Esophagus (tissue), 2 donors: ENCODE measurements at regions not wholly inside any gene's neighbourhood (a gene's known extent, or its start where the extent isn't known, plus 50 kb on each side); places are given as distances from the start of the nearest gene placed in this dataset.
"Not testable (repeated sequence)": the region's sequence is repeated elsewhere in the genome, so short reads cannot be mapped to it uniquely, and the experiment has no call there.

Experiments
- H3K27ac ChIP-seq, 2 donors: one replicate each; pipeline ENCODE4 v1.5.1; 2013; ENCODE audit warnings: low read depth in 2 of 2, mild to moderate bottlenecking in 2 of 2, inconsistent platforms in 1 of 2, low read length in 1 of 2, moderate library complexity in 1 of 2
- H3K27me3 ChIP-seq, 2 donors: one replicate each; pipeline ENCODE4 v1.6.1; 2013; ENCODE audit warnings: low read length in 2 of 2, control low read depth in 1 of 2, mild to moderate bottlenecking in 1 of 2; ENCODE audit not compliant: insufficient read depth in 2 of 2, control insufficient read depth in 1 of 2
- H3K36me3 ChIP-seq, 2 donors: one replicate each; pipeline ENCODE4 v1.6.1; 2013; ENCODE audit warnings: low read length in 1 of 2; ENCODE audit not compliant: control insufficient read depth in 2 of 2, insufficient read depth in 2 of 2
- H3K4me1 ChIP-seq, 2 donors: one replicate each; pipeline ENCODE4 v1.6.1; 2013; ENCODE audit warnings: low read length in 1 of 2; ENCODE audit not compliant: control insufficient read depth in 2 of 2, insufficient read depth in 2 of 2
- H3K4me3 ChIP-seq, 2 donors: one replicate each; pipeline ENCODE4 v1.5.1; 2013; ENCODE audit warnings: low read length in 2 of 2, mild to moderate bottlenecking in 2 of 2, low read depth in 1 of 2, moderate library complexity in 1 of 2
- H3K9me3 ChIP-seq, 2 donors: one replicate each; pipeline ENCODE4 v1.6.1; 2013; ENCODE audit warnings: mild to moderate bottlenecking in 2 of 2, low read depth in 1 of 2, low read length in 1 of 2, moderate library complexity in 1 of 2; ENCODE audit not compliant: control insufficient read depth in 2 of 2, insufficient read depth in 1 of 2
- WGBS, 2 donors: extraction: QIAGEN DNeasy Blood & Tissue Kit; methylation state at CpG; one replicate each; pipeline ENCODE4 v1.1.7; 2013; 5-methylcytosine and 5-hydroxymethylcytosine counted together
- donor health status: healthy with polysubstance abuse.
- donor health status: Bipolar disorder and iron deficiency.

DNA sequence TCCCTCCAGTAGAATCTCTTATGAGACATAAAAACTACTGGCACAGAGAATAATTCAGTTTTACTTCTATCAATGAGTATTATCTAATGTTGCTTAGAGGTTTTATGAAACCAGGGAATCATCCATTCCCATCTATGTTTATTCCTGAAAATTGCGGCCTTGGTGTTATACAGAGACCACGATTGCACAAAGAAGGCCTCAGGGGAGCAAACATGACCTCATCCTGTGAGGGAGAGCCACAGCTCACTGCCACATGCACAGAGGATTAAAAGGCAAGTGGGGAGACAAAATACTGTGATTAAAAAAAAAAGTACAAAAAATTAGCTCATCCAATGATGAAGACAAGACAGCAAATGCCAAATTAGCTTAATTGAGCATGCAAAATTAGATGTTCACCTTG lies 111.8 kb upstream of the SLC35G4 start:
- Histone ChIP-seq H3K36me3 (no peaks in the 10 kb centered on the region), H3K27me3 (no peaks in the 10 kb centered on the region), H3K9me3 (no peaks in the 10 kb centered on the region), H3K4me1 (no peaks in the 10 kb centered on the region), H3K4me3 (no peak overlapping the region), H3K27ac (no peak overlapping the region)
- WGBS, 2 donors = 54 to 61% methylated on average over 2 of the region's 2 CpGs

DNA sequence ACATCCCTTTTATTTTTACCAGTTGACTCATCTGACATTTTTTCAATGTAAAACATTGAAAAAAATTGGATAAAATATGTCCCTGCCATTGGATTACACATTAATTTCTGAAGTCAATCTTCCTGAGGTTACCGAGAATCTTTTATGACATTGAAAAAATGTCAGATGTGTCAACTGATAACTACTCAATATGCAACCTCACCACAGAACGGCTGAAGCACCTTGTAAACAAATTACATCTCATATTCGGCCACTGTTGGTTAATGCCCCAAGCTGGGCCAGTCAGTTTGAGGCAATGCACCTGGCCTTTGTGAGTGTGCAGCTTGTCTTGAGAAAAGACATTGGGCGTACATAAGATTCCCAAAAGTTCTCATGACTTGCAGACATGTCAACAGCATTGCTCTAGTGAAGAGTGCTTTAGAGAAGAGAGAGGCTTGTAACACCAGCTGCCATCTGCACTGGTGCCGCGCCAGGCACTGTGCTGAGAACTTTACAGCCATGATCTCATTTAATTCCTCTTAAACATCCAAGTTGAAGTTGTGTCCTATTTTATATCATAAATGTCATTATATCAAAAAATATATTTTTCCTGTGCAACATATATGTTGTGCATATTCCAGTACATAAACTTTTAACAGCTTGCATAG lies 112.7 kb upstream of the SLC35G4 start:
- no peaks in the 10 kb centered on the region for H3K27me3 ChIP-seq
- no peaks in the 10 kb centered on the region for H3K4me1 ChIP-seq
- no peak overlapping the region for H3K4me3 ChIP-seq
- WGBS, 2 donors = 73 to 81% methylated on average over 6 of the region's 6 CpGs
- H3K27ac ChIP-seq = no peak overlapping the region
- H3K36me3 ChIP-seq = no peaks in the 10 kb centered on the region
- H3K9me3 ChIP-seq = no peaks in the 10 kb centered on the region

DNA sequence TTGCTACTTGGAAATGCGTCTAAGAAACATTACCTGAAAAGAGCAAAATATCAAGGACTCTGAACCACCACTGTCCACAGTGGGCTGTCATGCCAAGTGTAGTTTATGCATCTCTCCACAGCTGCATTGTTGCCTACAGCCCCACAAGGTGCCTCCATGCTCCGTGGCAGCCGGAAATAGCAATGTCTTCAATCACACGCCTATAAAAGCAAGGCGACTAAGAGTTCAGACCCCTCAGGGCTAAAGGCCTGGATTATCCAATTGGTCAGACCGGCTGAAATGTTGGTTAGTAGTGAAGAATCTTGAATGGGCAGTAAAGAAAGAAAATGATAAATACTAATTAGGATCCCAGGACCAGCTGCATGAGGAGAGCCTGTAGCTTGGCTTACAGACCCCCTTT lies 114.0 kb upstream of the SLC35G4 start:
- WGBS, 2 donors = 91% methylated on average over 6 of the region's 6 CpGs
- Histone ChIP-seq H3K4me3 (no peak overlapping the region), H3K4me1 (no peaks in the 10 kb centered on the region), H3K27me3 (no peaks in the 10 kb centered on the region), H3K9me3 (no peaks in the 10 kb centered on the region), H3K36me3 (no peaks in the 10 kb centered on the region), H3K27ac (no peak overlapping the region)

DNA sequence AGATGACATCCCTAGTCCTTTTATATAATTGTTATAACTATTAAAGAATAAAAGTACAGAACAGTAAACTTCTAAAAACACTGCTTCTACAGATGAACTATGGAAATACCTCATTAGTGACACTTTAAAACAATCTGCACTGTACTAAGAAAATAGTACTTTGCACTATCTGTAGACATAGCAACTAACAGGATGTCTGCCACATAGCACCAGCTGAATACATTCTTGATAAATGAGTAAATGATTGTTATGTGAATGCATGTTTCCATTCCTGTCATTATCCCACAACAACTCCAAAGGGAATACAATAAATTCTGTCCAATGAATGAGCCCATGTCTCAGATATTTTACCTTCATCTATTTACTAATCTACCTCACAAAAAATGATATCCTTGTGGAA lies 115.3 kb upstream of the SLC35G4 start:
- Histone ChIP-seq H3K27me3 (no peaks in the 10 kb centered on the region), H3K9me3 (no peaks in the 10 kb centered on the region), H3K4me3 (no peak overlapping the region), H3K27ac (no peak overlapping the region), H3K4me1 (no peaks in the 10 kb centered on the region), H3K36me3 (no peaks in the 10 kb centered on the region)

DNA sequence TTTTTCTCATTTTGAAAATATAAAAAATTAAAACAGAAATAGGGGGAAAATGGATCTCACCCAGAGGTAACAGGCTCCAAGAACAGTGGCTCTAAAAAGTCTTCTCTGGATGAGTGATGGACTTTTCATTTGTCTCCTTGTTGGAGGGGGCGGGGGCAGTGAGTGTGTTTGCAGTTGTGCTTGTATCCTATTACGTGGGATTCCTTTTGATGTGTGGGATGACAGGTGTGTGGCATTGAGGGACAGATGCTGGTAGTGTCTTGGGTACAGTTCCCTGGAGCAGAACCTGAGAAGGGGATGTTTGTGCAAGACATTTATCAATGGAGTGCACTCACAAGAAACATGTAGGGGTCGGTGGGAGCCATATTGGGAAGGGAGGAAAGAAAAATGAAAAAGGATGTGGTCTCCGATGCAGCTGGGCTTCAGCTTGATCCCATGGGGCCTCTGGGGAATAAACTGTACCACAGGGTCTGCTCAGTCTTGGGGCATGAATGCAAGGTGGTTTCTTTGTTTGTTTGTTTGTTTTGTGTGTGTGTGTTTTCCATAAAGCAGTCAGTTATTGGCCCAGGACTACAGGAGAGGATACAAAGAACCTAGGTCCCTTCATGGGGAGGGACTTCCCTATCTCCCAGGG lies 120.0 kb upstream of the SLC35G4 start:
- 73 to 85% methylated on average over 4 of the region's 4 CpGs for WGBS, 2 donors
- Histone ChIP-seq H3K4me1 (no peaks in the 10 kb centered on the region), H3K27me3 (no peaks in the 10 kb centered on the region), H3K27ac (no peak overlapping the region), H3K36me3 (no peaks in the 10 kb centered on the region), H3K4me3 (no peak overlapping the region), H3K9me3 (no peaks in the 10 kb centered on the region)

DNA sequence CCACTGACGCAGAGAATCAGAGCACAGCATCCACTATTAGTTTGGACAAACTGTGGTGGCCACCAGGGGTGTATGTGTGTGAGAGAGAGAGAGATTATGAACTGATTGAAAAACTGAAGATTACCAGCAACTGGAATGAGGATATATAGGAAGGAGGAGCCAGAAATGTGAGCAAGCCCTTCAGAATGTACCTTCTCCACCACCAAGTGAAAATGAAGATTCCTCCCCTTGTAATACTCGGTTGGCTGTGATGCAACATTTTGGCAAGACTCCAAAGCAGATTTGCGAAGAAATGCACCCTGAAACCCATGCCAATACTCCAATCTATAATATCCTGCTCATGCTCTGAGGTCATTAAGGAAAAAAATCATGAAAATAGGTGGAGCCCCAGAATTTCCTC lies 121.2 kb upstream of the SLC35G4 start:
- Histone ChIP-seq H3K36me3 (no peaks in the 10 kb centered on the region), H3K4me3 (no peak overlapping the region), H3K27ac (no peak overlapping the region), H3K4me1 (no peaks in the 10 kb centered on the region), H3K27me3 (no peaks in the 10 kb centered on the region), H3K9me3 (no peaks in the 10 kb centered on the region)
- WGBS, 2 donors = 47 to 57% methylated on average over 3 of the region's 3 CpGs

DNA sequence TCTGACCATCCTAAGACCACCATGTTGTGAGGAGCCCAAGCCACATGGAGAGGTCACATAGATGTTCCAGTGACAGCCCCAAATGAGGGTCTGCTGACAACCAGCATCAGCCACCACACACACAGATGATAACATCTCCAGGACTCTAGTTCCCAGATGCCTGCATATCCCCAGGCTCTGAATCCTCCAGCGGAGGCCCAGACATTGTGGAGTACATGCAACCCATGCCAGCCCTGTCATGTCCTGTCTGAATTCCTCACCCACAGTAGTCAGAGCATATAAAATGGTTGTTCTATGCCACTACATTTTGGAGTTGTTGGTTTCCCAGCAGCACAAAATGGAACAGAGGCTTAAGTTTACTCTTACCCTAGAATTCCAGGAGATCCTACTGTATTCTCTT lies 122.0 kb upstream of the SLC35G4 start:
- Histone ChIP-seq H3K27ac (no peak overlapping the region), H3K4me3 (no peak overlapping the region), H3K27me3 (no peaks in the 10 kb centered on the region), H3K4me1 (no peaks in the 10 kb centered on the region), H3K9me3 (no peaks in the 10 kb centered on the region), H3K36me3 (no peaks in the 10 kb centered on the region)
- WGBS, 2 donors = 92 to 100% methylated on average over 1 of the region's 1 CpG

DNA sequence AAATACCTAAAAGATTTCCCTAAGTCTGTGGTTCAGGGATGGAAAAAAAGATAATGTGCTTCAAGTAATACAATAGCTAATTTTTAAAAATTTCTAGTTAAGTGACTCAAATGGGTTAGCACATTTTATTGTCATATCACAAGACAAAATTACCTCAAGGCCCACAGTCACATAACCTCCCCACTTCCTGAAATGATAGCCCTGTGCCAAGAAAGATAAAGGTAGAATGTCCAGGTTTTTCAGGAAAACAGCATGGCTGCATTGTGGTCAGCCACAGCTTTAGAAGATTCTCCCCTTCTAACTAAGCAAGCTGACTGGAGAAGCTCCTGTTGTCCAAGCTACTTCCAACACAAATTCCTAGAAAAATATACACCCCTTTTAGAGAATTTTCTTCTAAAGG lies 127.1 kb upstream of the SLC35G4 start:
- H3K27ac ChIP-seq = no peak overlapping the region

DNA sequence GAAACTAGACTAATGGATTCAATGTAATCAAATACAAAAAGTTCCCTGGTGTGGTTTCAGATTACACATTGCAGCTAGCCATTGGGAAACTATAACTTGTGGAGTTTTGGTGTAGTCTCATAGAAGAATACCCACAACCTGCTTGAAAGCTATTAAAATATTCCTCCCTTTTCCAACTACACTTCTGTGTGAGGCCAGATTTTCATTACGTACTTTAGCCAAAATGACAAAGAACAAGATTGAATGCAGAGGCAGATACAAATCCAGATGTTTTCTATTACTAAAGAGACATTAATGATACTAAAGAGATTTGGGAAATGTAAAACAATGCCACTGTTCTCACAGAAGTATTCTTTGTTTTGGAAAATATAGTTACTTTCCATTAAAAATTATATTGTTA lies 128.7 kb upstream of the SLC35G4 start:
- WGBS, 2 donors = 80 to 83% methylated on average over 1 of the region's 1 CpG
- Histone ChIP-seq H3K36me3 (no peaks in the 10 kb centered on the region), H3K4me1 (no peaks in the 10 kb centered on the region), H3K27ac (no peak overlapping the region), H3K9me3 (no peaks in the 10 kb centered on the region), H3K4me3 (no peak overlapping the region), H3K27me3 (no peaks in the 10 kb centered on the region)

More for the DNA sequence above, 127.1 kb upstream of the SLC35G4 start:
- no peak overlapping the region for H3K4me3 ChIP-seq
- no peaks in the 10 kb centered on the region for H3K27me3 ChIP-seq
- H3K9me3 ChIP-seq = no peaks in the 10 kb centered on the region
- no peaks in the 10 kb centered on the region for H3K4me1 ChIP-seq
- no peaks in the 10 kb centered on the region for H3K36me3 ChIP-seq

DNA sequence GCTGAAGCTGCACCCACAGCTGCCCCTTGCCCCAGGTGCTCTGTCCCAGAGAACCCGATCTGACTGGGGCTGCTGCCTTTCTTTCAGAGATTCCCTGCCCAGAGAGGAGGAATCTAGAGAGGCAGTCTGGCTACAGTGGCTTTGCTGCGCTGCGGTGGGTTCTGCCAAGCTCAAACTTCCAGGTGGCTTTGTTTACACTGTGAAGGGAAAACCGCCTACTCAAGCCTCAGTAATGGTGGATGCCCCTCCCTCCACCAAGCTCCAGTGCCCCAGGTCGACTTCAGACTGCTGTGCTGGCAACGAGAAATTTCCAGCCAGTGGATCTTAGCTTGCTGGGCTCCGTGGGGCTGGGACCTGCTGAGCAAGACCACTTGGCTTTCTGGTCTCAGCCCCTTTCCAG lies 130.4 kb upstream of the SLC35G4 start:
- H3K27me3 ChIP-seq, H3K27ac ChIP-seq, H3K36me3 ChIP-seq, H3K4me3 ChIP-seq, H3K9me3 ChIP-seq, H3K4me1 ChIP-seq: not testable (repeated sequence)
- 32 to 42% methylated on average over 7 of the region's 7 CpGs for WGBS, 2 donors
